CD8-positive, alpha-beta memory T cell (primary cell): ENCODE measurements at regions not wholly inside any gene's neighbourhood (a gene's known extent, or its start where the extent isn't known, plus 50 kb on each side); places are given as distances from the start of the nearest gene placed in this dataset.

Source experiments
- CTCF ChIA-PET: fragments of 350-600 bp; sonication (Branson Sonifier 250); formaldehyde crosslinking; loops from one replicate; lab custom pipeline; 2021; ENCODE audit warnings: antibody characterized with exemption; lab: Charles Lee
- POLR2A ChIA-PET: fragments of 350-600 bp; sonication (Branson Sonifier 250); formaldehyde crosslinking; loops from one replicate; lab custom pipeline; 2021; ENCODE audit warnings: antibody characterized with exemption; lab: Charles Lee
- DNase-seq, 5 donors: peaks; one replicate each; pipeline versions ENCODE4 v3.0.0 to v3.0.0-alpha.2; 2020 to 2022; ENCODE audit warnings: mixed read lengths in 1 of 5
- H3K27ac ChIP-seq: one replicate; pipeline ENCODE4 v1.7.0; 2013; ENCODE audit warnings: low read depth, mild to moderate bottlenecking, low read length, moderate library complexity
- H3K27me3 ChIP-seq: 2 replicates; pipeline ENCODE4 v1.7.0; 2013; ENCODE audit warnings: low read length, mild to moderate bottlenecking; ENCODE audit not compliant: insufficient read depth, poor library complexity, severe bottlenecking
- H3K36me3 ChIP-seq: 2 replicates; pipeline ENCODE4 v1.7.0; 2013; ENCODE audit warnings: mild to moderate bottlenecking, low read length, moderate library complexity; ENCODE audit not compliant: insufficient read depth
- H3K4me1 ChIP-seq: 2 replicates; pipeline ENCODE4 v1.7.0; 2013; ENCODE audit warnings: mild to moderate bottlenecking, low read length, moderate library complexity; ENCODE audit not compliant: insufficient read depth
- H3K4me3 ChIP-seq: 2 replicates; pipeline ENCODE4 v1.7.0; 2013; ENCODE audit warnings: mild to moderate bottlenecking, low read length
- H3K9me3 ChIP-seq: 2 replicates; pipeline ENCODE4 v1.7.0; 2013; ENCODE audit warnings: mild to moderate bottlenecking, low read length
- H3K27ac Mint-ChIP-seq, 8 donors: one replicate each; pipeline ENCODE4 v1.8.0; 2020 to 2021; ENCODE audit warnings: mixed read lengths in 8 of 8, mild to moderate bottlenecking in 6 of 8, inconsistent platforms in 3 of 8, moderate library complexity in 3 of 8
- H3K27me3 Mint-ChIP-seq, 2 donors: one replicate each; pipeline ENCODE4 v1.8.0; 2020 to 2021; ENCODE audit warnings: mixed read lengths in 2 of 2, mild to moderate bottlenecking in 1 of 2, moderate library complexity in 1 of 2
- H3K36me3 Mint-ChIP-seq, 3 donors: one replicate each; pipeline ENCODE4 v1.8.0; 2020 to 2021; ENCODE audit warnings: mixed read lengths in 3 of 3, inconsistent platforms in 1 of 3, mild to moderate bottlenecking in 1 of 3
- H3K4me1 Mint-ChIP-seq, 3 donors: one replicate each; pipeline ENCODE4 v1.8.0; 2020 to 2021; ENCODE audit warnings: mixed read lengths in 3 of 3, inconsistent platforms in 1 of 3, mild to moderate bottlenecking in 1 of 3
- H3K4me3 Mint-ChIP-seq, 7 donors: one replicate each; pipeline ENCODE4 v1.8.0; 2020 to 2021; ENCODE audit warnings: mixed read lengths in 7 of 7, mild to moderate bottlenecking in 6 of 7, moderate library complexity in 4 of 7, inconsistent platforms in 2 of 7
- H3K9me3 Mint-ChIP-seq, 5 donors: one replicate each; pipeline ENCODE4 v1.8.0; 2020 to 2022; ENCODE audit warnings: mixed read lengths in 5 of 5, mild to moderate bottlenecking in 3 of 5, moderate library complexity in 2 of 5, inconsistent platforms in 1 of 5

- CTCF ChIA-PET: no interaction called here
- Histone ChIP-seq H3K4me1 (no peaks in the 10 kb centered on the region), H3K27ac (no peak overlapping the region), H3K9me3 (no peaks in the 10 kb centered on the region), H3K4me3 (no peak overlapping the region), H3K36me3 (no peaks in the 10 kb centered on the region), H3K27me3 (no peaks in the 10 kb centered on the region)
- H3K4me3 Mint-ChIP-seq: no peak overlapping the region
- H3K4me1 Mint-ChIP-seq: no peaks in the 10 kb centered on the region
- peak in 1 of 5 donors; percentile 19 for DNase-seq
- peaks cover 0 to 31% (median 0%) of the 10 kb centered on the region in 3 donors for H3K36me3 Mint-ChIP-seq
- H3K27me3 Mint-ChIP-seq: peaks cover 39 to 61% of the 10 kb centered on the region in 2 donors
- H3K27ac Mint-ChIP-seq: no peak overlapping the region
- H3K9me3 Mint-ChIP-seq: peaks cover 0 to 42% (median 28%) of the 10 kb centered on the region in 5 donors
- POLR2A ChIA-PET: no interaction called here
Measured at GRCh38 chr3:13706886-13707285, 158.0 kb downstream of the FBLN2 start.

- peaks cover 37 to 64% of the 10 kb centered on the region in 2 donors for H3K27me3 Mint-ChIP-seq
- Histone ChIP-seq H3K27ac (no peak overlapping the region), H3K9me3 (no peaks in the 10 kb centered on the region), H3K4me1 (no peaks in the 10 kb centered on the region), H3K4me3 (no peak overlapping the region), H3K36me3 (no peaks in the 10 kb centered on the region), H3K27me3 (no peaks in the 10 kb centered on the region)
- no peaks in the 10 kb centered on the region for H3K4me1 Mint-ChIP-seq
- ChIA-PET POLR2A (no interaction called here), CTCF (no interaction called here)
- peak in 1 of 5 donors; percentile 15 for DNase-seq
- H3K27ac Mint-ChIP-seq: no peak overlapping the region
- H3K4me3 Mint-ChIP-seq: no peak overlapping the region
- H3K36me3 Mint-ChIP-seq: peaks cover 0 to 28% (median 0%) of the 10 kb centered on the region in 3 donors
- peaks cover 0 to 38% (median 25%) of the 10 kb centered on the region in 5 donors for H3K9me3 Mint-ChIP-seq
Measured at GRCh38 chr3:13706451-13706850, 157.5 kb downstream of the FBLN2 start.

- Histone ChIP-seq H3K9me3 (no peaks in the 10 kb centered on the region), H3K4me3 (no peak overlapping the region), H3K27me3 (no peaks in the 10 kb centered on the region), H3K4me1 (no peaks in the 10 kb centered on the region), H3K36me3 (no peaks in the 10 kb centered on the region), H3K27ac (no peak overlapping the region)
- Mint-ChIP-seq H3K4me3 (no peak overlapping the region), H3K4me1 (no peaks in the 10 kb centered on the region), H3K36me3 (peaks cover 0 to 21% (median 0%) of the 10 kb centered on the region in 3 donors), H3K9me3 (peaks cover 0 to 32% (median 22%) of the 10 kb centered on the region in 5 donors), H3K27me3 (peaks cover 40 to 67% of the 10 kb centered on the region in 2 donors), H3K27ac (no peak overlapping the region)
- POLR2A ChIA-PET: no interaction called here
- DNase-seq: peak in 1 of 5 donors; percentile 23
- CTCF ChIA-PET: no interaction called here
Measured at GRCh38 chr3:13705702-13706280, 156.9 kb downstream of the FBLN2 start.

- POLR2A ChIA-PET: no interaction called here
- peaks cover 0 to 28% (median 20%) of the 10 kb centered on the region in 5 donors for H3K9me3 Mint-ChIP-seq
- peak in 1 of 5 donors; percentile 20 for DNase-seq
- Histone ChIP-seq H3K4me1 (no peaks in the 10 kb centered on the region), H3K27ac (no peak overlapping the region), H3K36me3 (no peaks in the 10 kb centered on the region), H3K9me3 (no peaks in the 10 kb centered on the region), H3K4me3 (no peak overlapping the region), H3K27me3 (no peaks in the 10 kb centered on the region)
- CTCF ChIA-PET: no interaction called here
- peak overlapping the region in 1 of 7 donors; percentile 19 for H3K4me3 Mint-ChIP-seq
- peaks cover 43 to 67% of the 10 kb centered on the region in 2 donors for H3K27me3 Mint-ChIP-seq
- no peak overlapping the region for H3K27ac Mint-ChIP-seq
- no peaks in the 10 kb centered on the region for H3K4me1 Mint-ChIP-seq
- H3K36me3 Mint-ChIP-seq: peaks cover 0 to 21% (median 0%) of the 10 kb centered on the region in 3 donors
Measured at GRCh38 chr3:13705051-13705450, 156.1 kb downstream of the FBLN2 start.

GRCh38 chr3:13704174-13704573 is 155.2 kb downstream of the FBLN2 start:
- no peak for DNase-seq
- POLR2A ChIA-PET: no interaction called here
- CTCF ChIA-PET: no interaction called here

GRCh38 chr3:13703071-13703470 is 154.1 kb downstream of the FBLN2 start:
- no peaks in the 10 kb centered on the region for H3K9me3 ChIP-seq
- no peaks in the 10 kb centered on the region for H3K36me3 ChIP-seq
- no peaks in the 10 kb centered on the region for H3K4me1 ChIP-seq
- no peak overlapping the region for H3K27ac Mint-ChIP-seq
- no peaks in the 10 kb centered on the region for H3K27me3 ChIP-seq
- H3K36me3 Mint-ChIP-seq: peaks cover 0 to 12% (median 0%) of the 10 kb centered on the region in 3 donors
- H3K4me3 ChIP-seq: no peak overlapping the region
- H3K4me3 Mint-ChIP-seq: no peak overlapping the region
- H3K27me3 Mint-ChIP-seq: peaks cover 44 to 74% of the 10 kb centered on the region in 2 donors
- H3K9me3 Mint-ChIP-seq: peaks cover 0 to 28% (median 13%) of the 10 kb centered on the region in 5 donors
- ChIA-PET POLR2A (no interaction called here), CTCF (no interaction called here)
- no peaks in the 10 kb centered on the region for H3K4me1 Mint-ChIP-seq
- DNase-seq: peak in 1 of 5 donors; percentile 9
- H3K27ac ChIP-seq: no peak overlapping the region

More at GRCh38 chr3:13704174-13704573, 155.2 kb downstream of the FBLN2 start:
- no peaks in the 10 kb centered on the region for H3K36me3 ChIP-seq
- H3K27ac ChIP-seq: no peak overlapping the region
- H3K27ac Mint-ChIP-seq: no peak overlapping the region
- no peak overlapping the region for H3K4me3 Mint-ChIP-seq
- peaks cover 0 to 28% (median 19%) of the 10 kb centered on the region in 5 donors for H3K9me3 Mint-ChIP-seq
- H3K27me3 ChIP-seq: no peaks in the 10 kb centered on the region
- no peaks in the 10 kb centered on the region for H3K4me1 ChIP-seq
- H3K4me3 ChIP-seq: no peak overlapping the region
- H3K4me1 Mint-ChIP-seq: no peaks in the 10 kb centered on the region
- H3K27me3 Mint-ChIP-seq: peaks cover 45 to 73% of the 10 kb centered on the region in 2 donors
- H3K36me3 Mint-ChIP-seq: peaks cover 0 to 18% (median 0%) of the 10 kb centered on the region in 3 donors
- no peaks in the 10 kb centered on the region for H3K9me3 ChIP-seq

- CTCF ChIA-PET: no interaction called here
- POLR2A ChIA-PET: no interaction called here
- Histone ChIP-seq H3K4me1 (no peaks in the 10 kb centered on the region), H3K9me3 (no peaks in the 10 kb centered on the region), H3K27me3 (no peaks in the 10 kb centered on the region), H3K36me3 (no peaks in the 10 kb centered on the region), H3K27ac (no peak overlapping the region), H3K4me3 (no peak overlapping the region)
- H3K4me3 Mint-ChIP-seq: no peak overlapping the region
- peaks cover 40 to 71% of the 10 kb centered on the region in 2 donors for H3K27me3 Mint-ChIP-seq
- peak in 1 of 5 donors; percentile 30 for DNase-seq
- peaks cover 0 to 24% (median 12%) of the 10 kb centered on the region in 5 donors for H3K9me3 Mint-ChIP-seq
- H3K27ac Mint-ChIP-seq: no peak overlapping the region
- H3K36me3 Mint-ChIP-seq: peaks cover 0 to 8% (median 0%) of the 10 kb centered on the region in 3 donors
- H3K4me1 Mint-ChIP-seq: no peaks in the 10 kb centered on the region
Measured at GRCh38 chr3:13702286-13702685, 153.4 kb downstream of the FBLN2 start.

- ChIA-PET CTCF (no interaction called here), POLR2A (no interaction called here)
- Mint-ChIP-seq H3K27me3 (peaks cover 36 to 64% of the 10 kb centered on the region in 2 donors), H3K4me3 (no peak overlapping the region), H3K4me1 (no peaks in the 10 kb centered on the region), H3K36me3 (peaks cover 0 to 8% (median 0%) of the 10 kb centered on the region in 3 donors), H3K27ac (no peak overlapping the region), H3K9me3 (peaks cover 0 to 21% (median 5%) of the 10 kb centered on the region in 5 donors)
- DNase-seq: no peak
- no peak overlapping the region for H3K4me3 ChIP-seq
- H3K27me3 ChIP-seq: no peaks in the 10 kb centered on the region
- H3K27ac ChIP-seq: no peak overlapping the region
- no peaks in the 10 kb centered on the region for H3K36me3 ChIP-seq
- H3K9me3 ChIP-seq: no peaks in the 10 kb centered on the region
- no peaks in the 10 kb centered on the region for H3K4me1 ChIP-seq
Measured at GRCh38 chr3:13700889-13701288, 152.0 kb downstream of the FBLN2 start.
